SK-N-SH treated with all-trans-retinoic acid at 6 μM for 48 hours (cell line): ENCODE measurements at regions not wholly inside any gene's neighbourhood (a gene's known extent, or its start where the extent isn't known, plus 50 kb on each side); places are given as distances from the start of the nearest gene placed in this dataset.

ENCODE experiments used
- SNAI2 ChIP-seq: fragments of 250-450 bp; sonication (Bioruptor Pico); IDR thresholded peaks from 2 replicates; pipeline ENCODE4 v1.5.0; 2020; ENCODE audit warnings: mild to moderate bottlenecking, moderate library complexity
- TCF4 ChIP-seq: fragments of 250-450 bp; sonication (Bioruptor Pico); IDR thresholded peaks from 2 replicates; pipeline ENCODE4 v1.8.0; 2021; ENCODE audit warnings: mild to moderate bottlenecking, moderate library complexity, borderline replicate concordance
- TF ChIP-seq, protein P1 (sequence below): fragments of 250-450 bp; sonication (Bioruptor Pico); IDR thresholded peaks from 2 replicates; pipeline ENCODE4 v1.5.1; 2020; ENCODE audit warnings: low read depth, mild to moderate bottlenecking, moderate library complexity

DNA sequence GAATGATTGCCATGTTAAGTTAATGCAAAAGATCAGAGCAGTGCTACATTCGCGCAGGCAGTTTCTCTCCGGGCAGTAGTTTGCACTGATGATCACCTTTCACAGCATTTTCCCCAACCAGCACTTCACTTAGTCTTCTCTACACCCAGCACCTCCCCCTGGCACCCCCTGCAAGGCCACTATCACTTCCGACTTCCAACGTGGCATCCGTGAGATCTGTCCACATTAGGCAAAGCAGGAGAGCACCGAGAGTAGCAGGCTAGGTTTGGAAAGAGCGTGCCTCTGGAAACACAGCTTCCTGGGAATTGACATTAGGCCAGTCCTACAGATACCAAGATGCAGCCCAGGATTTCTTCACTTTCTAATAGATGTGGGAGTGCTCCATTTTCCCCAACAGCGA, 180.2 kb upstream of the CDIN1 start:
- TF ChIP-seq, protein P1, sequence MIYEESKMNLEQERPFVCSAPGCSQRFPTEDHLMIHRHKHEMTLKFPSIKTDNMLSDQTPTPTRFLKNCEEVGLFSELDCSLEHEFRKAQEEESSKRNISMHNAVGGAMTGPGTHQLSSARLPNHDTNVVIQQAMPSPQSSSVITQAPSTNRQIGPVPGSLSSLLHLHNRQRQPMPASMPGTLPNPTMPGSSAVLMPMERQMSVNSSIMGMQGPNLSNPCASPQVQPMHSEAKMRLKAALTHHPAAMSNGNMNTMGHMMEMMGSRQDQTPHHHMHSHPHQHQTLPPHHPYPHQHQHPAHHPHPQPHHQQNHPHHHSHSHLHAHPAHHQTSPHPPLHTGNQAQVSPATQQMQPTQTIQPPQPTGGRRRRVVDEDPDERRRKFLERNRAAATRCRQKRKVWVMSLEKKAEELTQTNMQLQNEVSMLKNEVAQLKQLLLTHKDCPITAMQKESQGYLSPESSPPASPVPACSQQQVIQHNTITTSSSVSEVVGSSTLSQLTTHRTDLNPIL (CRISPR knock-in tag) = no peak
- TF ChIP-seq TCF4 (CRISPR knock-in tag) (no peak), SNAI2 (CRISPR knock-in tag) (no peak)
